HCT116 (cell line): ENCODE measurements at regions not wholly inside any gene's neighbourhood (a gene's known extent, or its start where the extent isn't known, plus 50 kb on each side); places are given as distances from the start of the nearest gene placed in this dataset.

Experiments used
- ATAC-seq: fragments of 200-7000 bp; cut with Tn5 transposase; 2 replicates; pipeline ENCODE4 v1.9.1; 2020; ENCODE audit warnings: mild to moderate bottlenecking, moderate library complexity
- BruUV-seq: library from RNA; stranded (reverse); fragments of 400-500 nt; replicated peaks from 2 replicates; lab custom pipeline; 2021; lab: Mats Ljungman, UMichigan
- CTCF ChIA-PET: fragments of 300-600 bp; sonication (Branson Sonifier 250); formaldehyde crosslinking; loops from one replicate; lab custom pipeline; 2021; ENCODE audit warnings: antibody characterized with exemption; lab: Charles Lee
- POLR2A ChIA-PET: fragments of 300-600, 350-600 bp; sonication (Branson Sonifier 250); formaldehyde crosslinking; loops from one replicate; lab custom pipeline; 2021; ENCODE audit warnings: antibody characterized with exemption; lab: Charles Lee
- RAD21 ChIA-PET, 2 experiments: fragments of 300-600 bp; sonication (Branson Sonifier 250); formaldehyde crosslinking; loops; one replicate each; lab custom pipeline; 2023; ENCODE audit warnings: low total read pairs in 2 of 2; ENCODE audit not compliant: uncharacterized antibody in 2 of 2, unreplicated experiment in 2 of 2, low non-redundant PET in 1 of 2; lab: Charles Lee
- DNase-seq: peaks from one replicate; pipeline ENCODE4 v3.0.0-alpha.2; 2010; ENCODE audit warnings: low read depth, low spot score
- H2AFZ ChIP-seq: fragments of 200-600 bp; shearing (Covaris generic), sonication (generic); 2 replicates; pipeline ENCODE4 v1.6.1; 2017; ENCODE audit warnings: low read depth, mixed run types, mixed read lengths, antibody characterized with exemption, low read length; ENCODE audit not compliant: poor library complexity, severe bottlenecking
- H3K27ac ChIP-seq: 2 replicates; pipeline ENCODE4 v1.5.1; 2012; ENCODE audit warnings: low read depth, low read length
- H3K27me3 ChIP-seq: fragments of 200-600 bp; sonication (generic); 2 replicates; pipeline ENCODE4 v1.6.1; 2016; ENCODE audit warnings: mixed run types, low read length, mixed read lengths; ENCODE audit not compliant: insufficient read depth
- H3K36me3 ChIP-seq, 2 experiments: fragments of 200-500 bp in 1 of 2; fragments of 200-600 bp in 1 of 2; sonication (Bioruptor generic) in 1 of 2; sonication (generic) in 1 of 2; 2 replicates each; pipeline versions ENCODE4 v1.5.1 to v1.6.1; 2014 to 2016; ENCODE audit warnings: low read length in 2 of 2, inconsistent platforms in 1 of 2, mixed read lengths in 1 of 2, mixed run types in 1 of 2; ENCODE audit not compliant: insufficient read depth in 2 of 2, control insufficient read depth in 1 of 2
- H3K4me1 ChIP-seq, 2 experiments: fragments of 200-600 bp in 1 of 2; sonication (generic) in 1 of 2; 2 replicates each; pipeline versions ENCODE4 v1.5.1 to v1.6.1; 2012 to 2017; ENCODE audit warnings: low read length in 2 of 2, inconsistent platforms in 1 of 2, mild to moderate bottlenecking in 1 of 2, mixed read lengths in 1 of 2, mixed run types in 1 of 2, moderate library complexity in 1 of 2; ENCODE audit not compliant: insufficient read depth in 2 of 2, control insufficient read depth in 1 of 2
- H3K4me2 ChIP-seq: fragments of 200-600 bp; sonication (generic); 2 replicates; pipeline ENCODE4 v1.6.1; 2017; ENCODE audit warnings: mixed run types, low read length, mixed read lengths
- H3K4me3 ChIP-seq, 2 experiments: fragments of 200-600 bp in 1 of 2; sonication (generic) in 1 of 2; replicated peaks in 1 of 2; 2 replicates each; pipeline ENCODE4 v1.5.1; 2011 to 2016; ENCODE audit warnings: low read length in 2 of 2, control low read depth in 1 of 2, low read depth in 1 of 2, mild to moderate bottlenecking in 1 of 2, mixed read lengths in 1 of 2, mixed run types in 1 of 2
- H3K79me2 ChIP-seq: fragments of 200-600 bp; sonication (generic); 2 replicates; pipeline ENCODE4 v1.6.1; 2017; ENCODE audit warnings: mild to moderate bottlenecking, mixed run types, low read length, moderate library complexity, mixed read lengths; ENCODE audit not compliant: insufficient read depth
- H3K9ac ChIP-seq: fragments of 200-600 bp; sonication (generic); 2 replicates; pipeline ENCODE4 v1.6.1; 2016; ENCODE audit warnings: low read length, mixed read lengths
- H3K9me2 ChIP-seq: fragments of 200-600 bp; sonication (generic), shearing (Covaris generic); 2 replicates; pipeline ENCODE4 v1.6.1; 2017; ENCODE audit warnings: mixed run types, mild to moderate bottlenecking, moderate library complexity; ENCODE audit not compliant: insufficient read depth
- H3K9me3 ChIP-seq, 2 experiments: fragments of 200-500 bp in 1 of 2; fragments of 200-600 bp in 1 of 2; sonication (Bioruptor generic) in 1 of 2; sonication (generic) in 1 of 2; 2 replicates each; pipeline ENCODE4 v1.6.1; 2014 to 2017; ENCODE audit warnings: low read length in 2 of 2, mixed read lengths in 2 of 2, inconsistent platforms in 1 of 2, low read depth in 1 of 2, mild to moderate bottlenecking in 1 of 2, mixed run types in 1 of 2, moderate library complexity in 1 of 2; ENCODE audit not compliant: control insufficient read depth in 1 of 2, insufficient read depth in 1 of 2
- H4K20me1 ChIP-seq: fragments of 200-600 bp; sonication (generic), shearing (Covaris generic); 2 replicates; pipeline ENCODE4 v1.6.1; 2017; ENCODE audit warnings: mixed run types, mild to moderate bottlenecking, moderate library complexity; ENCODE audit not compliant: insufficient read depth
- CEBPB ChIP-seq: IDR thresholded peaks from 2 replicates; pipeline ENCODE4 v1.6.1; 2012; ENCODE audit warnings: low read depth
- EGR1 ChIP-seq: IDR thresholded peaks from 2 replicates; pipeline ENCODE4 v1.6.1; 2012; ENCODE audit warnings: low read depth
- EZH2 ChIP-seq: fragments of 200-600 bp; sonication (generic); IDR thresholded peaks from 2 replicates; pipeline ENCODE4 v1.6.1; 2017; ENCODE audit warnings: antibody characterized with exemption, mixed run types
- EZH2phosphoT487 ChIP-seq: fragments of 200-600 bp; IDR thresholded peaks from 2 replicates; pipeline ENCODE4 v1.6.1; 2018; ENCODE audit warnings: antibody characterized with exemption, borderline replicate concordance
- JUND ChIP-seq: IDR thresholded peaks from 2 replicates; pipeline ENCODE4 v1.6.1; 2012
- POLR2AphosphoS5 ChIP-seq: IDR thresholded peaks from 2 replicates; pipeline ENCODE4 v1.6.1; 2011; ENCODE audit warnings: mild to moderate bottlenecking, low read depth, low read length, moderate library complexity
- RAD21 ChIP-seq: IDR thresholded peaks from 2 replicates; pipeline ENCODE4 v1.6.1; 2012; ENCODE audit warnings: low read depth, mild to moderate bottlenecking
- SRF ChIP-seq: IDR thresholded peaks from 2 replicates; pipeline ENCODE4 v1.6.1; 2012; ENCODE audit warnings: low read depth
- TCF7L2 ChIP-seq: IDR thresholded peaks from 2 replicates; pipeline ENCODE4 v1.7.0; 2011; ENCODE audit warnings: borderline replicate concordance, inconsistent platforms; ENCODE audit not compliant: insufficient read depth, insufficient read length; ENCODE audit errors: extremely low read depth
- ZNF274 ChIP-seq: fragments of 200-500 bp; sonication (Bioruptor generic); IDR thresholded peaks from 2 replicates; pipeline ENCODE4 v1.6.1; 2014; ENCODE audit warnings: mild to moderate bottlenecking, low read depth, low read length, inconsistent platforms
- intact Hi-C: fragments of 100-400 bp; cut with micrococcal nuclease; formaldehyde crosslinking; loops from 2 replicates; pipeline ENCODE4 v1.10.0; 2022
- TF ChIP-seq, protein P1 (sequence below), 3 experiments: fragments of 200-600 bp in 1 of 3; sonication (generic) in 1 of 3; IDR thresholded peaks in 2 of 3; conservative IDR thresholded peaks in 1 of 3; 2 replicates each; pipeline ENCODE4 v1.5.1; 2012 to 2017; ENCODE audit warnings: low read depth in 2 of 3, low read length in 2 of 3, antibody characterized with exemption in 1 of 3, borderline replicate concordance in 1 of 3, control low read depth in 1 of 3, mild to moderate bottlenecking in 1 of 3, mixed read lengths in 1 of 3, mixed run types in 1 of 3, moderate library complexity in 1 of 3; ENCODE audit not compliant: insufficient read depth in 1 of 3
- TF ChIP-seq, protein P2 (sequence below): IDR thresholded peaks from 2 replicates; pipeline ENCODE4 v1.6.1; 2012; ENCODE audit warnings: low read depth
- TF ChIP-seq, protein P3 (sequence below): IDR thresholded peaks from 2 replicates; pipeline ENCODE4 v1.6.1; 2012
- TF ChIP-seq, protein P4 (sequence below): IDR thresholded peaks from 2 replicates; pipeline ENCODE4 v1.6.1; 2012

DNA sequence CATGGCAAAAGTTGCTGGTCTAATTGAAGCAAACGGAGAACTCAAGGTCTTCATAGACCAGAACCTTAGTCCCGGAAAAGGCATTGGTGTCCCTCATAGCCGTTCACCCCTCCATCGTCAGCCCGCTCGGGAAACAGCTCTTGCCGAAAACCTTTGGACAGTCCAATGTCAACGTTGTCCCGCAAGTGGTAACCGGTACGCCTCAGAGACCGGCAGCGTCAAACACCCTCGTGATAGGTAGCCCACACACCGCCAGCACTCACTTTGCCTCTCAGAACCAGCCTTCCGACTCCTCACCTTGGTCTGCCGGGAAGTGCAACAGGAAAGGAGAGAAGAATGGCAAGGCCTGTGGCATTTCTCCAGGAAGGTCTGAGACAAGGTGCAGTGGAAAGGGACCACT, 351.3 kb upstream of the CAMK1G start:
- no peaks in the 10 kb centered on the region for H3K4me1 ChIP-seq
- no peak overlapping the region for H2AFZ ChIP-seq
- ATAC-seq: no peak
- RAD21 ChIA-PET: no interaction called here
- H3K4me3 ChIP-seq: no peak overlapping the region
- H3K9me2 ChIP-seq: no peaks in the 10 kb centered on the region
- H3K4me2 ChIP-seq: no peak overlapping the region
- H3K79me2 ChIP-seq: no peaks in the 10 kb centered on the region
- TF ChIP-seq, protein P1, sequence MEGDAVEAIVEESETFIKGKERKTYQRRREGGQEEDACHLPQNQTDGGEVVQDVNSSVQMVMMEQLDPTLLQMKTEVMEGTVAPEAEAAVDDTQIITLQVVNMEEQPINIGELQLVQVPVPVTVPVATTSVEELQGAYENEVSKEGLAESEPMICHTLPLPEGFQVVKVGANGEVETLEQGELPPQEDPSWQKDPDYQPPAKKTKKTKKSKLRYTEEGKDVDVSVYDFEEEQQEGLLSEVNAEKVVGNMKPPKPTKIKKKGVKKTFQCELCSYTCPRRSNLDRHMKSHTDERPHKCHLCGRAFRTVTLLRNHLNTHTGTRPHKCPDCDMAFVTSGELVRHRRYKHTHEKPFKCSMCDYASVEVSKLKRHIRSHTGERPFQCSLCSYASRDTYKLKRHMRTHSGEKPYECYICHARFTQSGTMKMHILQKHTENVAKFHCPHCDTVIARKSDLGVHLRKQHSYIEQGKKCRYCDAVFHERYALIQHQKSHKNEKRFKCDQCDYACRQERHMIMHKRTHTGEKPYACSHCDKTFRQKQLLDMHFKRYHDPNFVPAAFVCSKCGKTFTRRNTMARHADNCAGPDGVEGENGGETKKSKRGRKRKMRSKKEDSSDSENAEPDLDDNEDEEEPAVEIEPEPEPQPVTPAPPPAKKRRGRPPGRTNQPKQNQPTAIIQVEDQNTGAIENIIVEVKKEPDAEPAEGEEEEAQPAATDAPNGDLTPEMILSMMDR (IDR thresholded peaks at IDR 0.05 in 2 of 3, conservative IDR thresholded peaks at IDR 0.05 in 1 of 3; ENCODE audit: borderline replicate concordance in 1 of 3, insufficient read depth in 1 of 3, low read depth in 2 of 3, low read length in 2 of 3): no peak
- no peak for TF ChIP-seq RAD21
- H3K27ac ChIP-seq: no peak overlapping the region
- intact Hi-C loops: no loop called here
- CTCF ChIA-PET: no interaction called here
- no peaks in the 10 kb centered on the region for H3K27me3 ChIP-seq
- no peak overlapping the region for H3K9ac ChIP-seq
- no peaks in the 10 kb centered on the region for H3K9me3 ChIP-seq
- no peak for DNase-seq
- no peaks in the 10 kb centered on the region for H3K36me3 ChIP-seq
- no TSS peak for BruUV-seq
- no peaks in the 10 kb centered on the region for H4K20me1 ChIP-seq
- POLR2A ChIA-PET: no interaction called here

DNA sequence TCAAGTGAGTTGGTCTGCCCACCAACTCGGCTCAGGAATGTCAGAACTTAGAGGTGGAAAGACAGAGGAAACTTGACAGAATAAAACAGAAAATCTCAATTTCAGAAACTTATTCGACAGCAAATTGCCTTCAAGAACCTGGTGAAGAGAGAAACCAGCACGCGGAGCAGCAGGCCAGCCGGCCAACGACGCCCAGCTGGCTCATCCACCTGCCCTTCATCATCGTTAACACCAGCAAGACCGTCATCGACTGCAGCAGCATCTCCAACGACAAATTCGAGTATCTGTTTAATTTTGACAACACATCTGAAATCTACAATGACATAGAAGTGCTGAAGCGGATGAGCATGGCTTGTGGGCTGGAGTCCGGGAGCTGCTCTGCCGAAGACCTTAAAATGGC, 350.8 kb upstream of the CAMK1G start:
- Histone ChIP-seq H3K36me3 (no peaks in the 10 kb centered on the region), H3K9me2 (no peaks in the 10 kb centered on the region), H3K27ac (no peak overlapping the region), H2AFZ (no peak overlapping the region), H3K4me1 (no peaks in the 10 kb centered on the region), H3K9me3 (no peaks in the 10 kb centered on the region), H3K27me3 (no peaks in the 10 kb centered on the region), H3K9ac (no peak overlapping the region), H3K79me2 (no peaks in the 10 kb centered on the region), H3K4me3 (no peak overlapping the region), H3K4me2 (no peak overlapping the region), H4K20me1 (no peaks in the 10 kb centered on the region)
- ChIA-PET CTCF (no interaction called here), POLR2A (no interaction called here), RAD21 (no interaction called here)
- intact Hi-C loops: no loop called here
- ATAC-seq (no peak), DNase-seq (no peak)
- no TSS peak for BruUV-seq
- TF ChIP-seq, protein P2, sequence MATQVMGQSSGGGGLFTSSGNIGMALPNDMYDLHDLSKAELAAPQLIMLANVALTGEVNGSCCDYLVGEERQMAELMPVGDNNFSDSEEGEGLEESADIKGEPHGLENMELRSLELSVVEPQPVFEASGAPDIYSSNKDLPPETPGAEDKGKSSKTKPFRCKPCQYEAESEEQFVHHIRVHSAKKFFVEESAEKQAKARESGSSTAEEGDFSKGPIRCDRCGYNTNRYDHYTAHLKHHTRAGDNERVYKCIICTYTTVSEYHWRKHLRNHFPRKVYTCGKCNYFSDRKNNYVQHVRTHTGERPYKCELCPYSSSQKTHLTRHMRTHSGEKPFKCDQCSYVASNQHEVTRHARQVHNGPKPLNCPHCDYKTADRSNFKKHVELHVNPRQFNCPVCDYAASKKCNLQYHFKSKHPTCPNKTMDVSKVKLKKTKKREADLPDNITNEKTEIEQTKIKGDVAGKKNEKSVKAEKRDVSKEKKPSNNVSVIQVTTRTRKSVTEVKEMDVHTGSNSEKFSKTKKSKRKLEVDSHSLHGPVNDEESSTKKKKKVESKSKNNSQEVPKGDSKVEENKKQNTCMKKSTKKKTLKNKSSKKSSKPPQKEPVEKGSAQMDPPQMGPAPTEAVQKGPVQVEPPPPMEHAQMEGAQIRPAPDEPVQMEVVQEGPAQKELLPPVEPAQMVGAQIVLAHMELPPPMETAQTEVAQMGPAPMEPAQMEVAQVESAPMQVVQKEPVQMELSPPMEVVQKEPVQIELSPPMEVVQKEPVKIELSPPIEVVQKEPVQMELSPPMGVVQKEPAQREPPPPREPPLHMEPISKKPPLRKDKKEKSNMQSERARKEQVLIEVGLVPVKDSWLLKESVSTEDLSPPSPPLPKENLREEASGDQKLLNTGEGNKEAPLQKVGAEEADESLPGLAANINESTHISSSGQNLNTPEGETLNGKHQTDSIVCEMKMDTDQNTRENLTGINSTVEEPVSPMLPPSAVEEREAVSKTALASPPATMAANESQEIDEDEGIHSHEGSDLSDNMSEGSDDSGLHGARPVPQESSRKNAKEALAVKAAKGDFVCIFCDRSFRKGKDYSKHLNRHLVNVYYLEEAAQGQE: no peak
- TF ChIP-seq EGR1: no peak
- no peak for TF ChIP-seq CEBPB
- no peak for TF ChIP-seq POLR2AphosphoS5
- TF ChIP-seq, protein P3, sequence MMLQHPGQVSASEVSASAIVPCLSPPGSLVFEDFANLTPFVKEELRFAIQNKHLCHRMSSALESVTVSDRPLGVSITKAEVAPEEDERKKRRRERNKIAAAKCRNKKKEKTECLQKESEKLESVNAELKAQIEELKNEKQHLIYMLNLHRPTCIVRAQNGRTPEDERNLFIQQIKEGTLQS: no peak
- TF ChIP-seq ZNF274: no peak
- no peak for TF ChIP-seq TCF7L2
- TF ChIP-seq EZH2: no peak
- TF ChIP-seq, protein P4, sequence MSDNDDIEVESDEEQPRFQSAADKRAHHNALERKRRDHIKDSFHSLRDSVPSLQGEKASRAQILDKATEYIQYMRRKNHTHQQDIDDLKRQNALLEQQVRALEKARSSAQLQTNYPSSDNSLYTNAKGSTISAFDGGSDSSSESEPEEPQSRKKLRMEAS: no peak
- no peak for TF ChIP-seq JUND
- no peak for TF ChIP-seq SRF
- TF ChIP-seq EZH2phosphoT487: no peak
